ENCODE measurements at regions not wholly inside any gene's neighbourhood (a gene's known extent, or its start where the extent isn't known, plus 50 kb on each side); places are given as distances from the start of the nearest gene placed in this dataset.

DNA sequence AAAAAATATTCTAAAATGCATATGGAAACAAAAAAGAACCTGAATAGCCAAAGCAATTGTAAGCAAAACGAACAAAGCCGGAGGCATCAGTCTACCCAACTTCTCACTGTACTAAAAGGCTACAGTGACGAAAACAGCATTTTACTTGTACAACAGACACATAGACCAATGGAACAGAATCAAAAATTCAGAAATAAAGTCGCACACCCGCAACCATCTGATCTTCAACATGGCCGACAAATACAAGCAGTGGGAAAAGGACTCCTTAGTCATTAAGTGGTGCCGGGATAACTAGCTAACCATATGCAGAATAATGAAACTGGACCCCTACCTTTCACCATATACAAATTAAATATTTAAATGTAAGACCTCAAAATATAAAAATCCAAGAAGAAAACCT, 203.9 kb upstream of the PPFIA2 start:
- DNase-seq (ENCODE audit: low read depth): no peak
- H4K20me1 ChIP-seq (ENCODE audit: insufficient read depth, low read length): no peaks in the 10 kb centered on the region
- H3K27me3 ChIP-seq (ENCODE audit: insufficient read depth, low read length): no peaks in the 10 kb centered on the region
- H3K9me3 Mint-ChIP-seq (ENCODE audit: unreplicated experiment): no peaks in the 10 kb centered on the region
- H3K27me3 Mint-ChIP-seq (ENCODE audit: low read depth, unreplicated experiment): no peaks in the 10 kb centered on the region
- H3K27ac Mint-ChIP-seq (ENCODE audit: unreplicated experiment): no peak overlapping the region
- H3K79me2 ChIP-seq (ENCODE audit: insufficient read depth, low read length): no peaks in the 10 kb centered on the region
- no peaks in the 10 kb centered on the region for H3K36me3 ChIP-seq (ENCODE audit: insufficient read depth, low read length)
- H3K9me3 ChIP-seq (ENCODE audit: insufficient read depth, low read depth, low read length): no peaks in the 10 kb centered on the region
- no peak overlapping the region for H3K4me2 ChIP-seq (ENCODE audit: low read length)
- H3K4me3 Mint-ChIP-seq (ENCODE audit: unreplicated experiment): no peak overlapping the region
- H2AFZ ChIP-seq (ENCODE audit: low read depth, low read length): no peak overlapping the region
- H3K4me1 Mint-ChIP-seq (ENCODE audit: low read depth, unreplicated experiment): no peaks in the 10 kb centered on the region
- TF ChIP-seq, protein P1, sequence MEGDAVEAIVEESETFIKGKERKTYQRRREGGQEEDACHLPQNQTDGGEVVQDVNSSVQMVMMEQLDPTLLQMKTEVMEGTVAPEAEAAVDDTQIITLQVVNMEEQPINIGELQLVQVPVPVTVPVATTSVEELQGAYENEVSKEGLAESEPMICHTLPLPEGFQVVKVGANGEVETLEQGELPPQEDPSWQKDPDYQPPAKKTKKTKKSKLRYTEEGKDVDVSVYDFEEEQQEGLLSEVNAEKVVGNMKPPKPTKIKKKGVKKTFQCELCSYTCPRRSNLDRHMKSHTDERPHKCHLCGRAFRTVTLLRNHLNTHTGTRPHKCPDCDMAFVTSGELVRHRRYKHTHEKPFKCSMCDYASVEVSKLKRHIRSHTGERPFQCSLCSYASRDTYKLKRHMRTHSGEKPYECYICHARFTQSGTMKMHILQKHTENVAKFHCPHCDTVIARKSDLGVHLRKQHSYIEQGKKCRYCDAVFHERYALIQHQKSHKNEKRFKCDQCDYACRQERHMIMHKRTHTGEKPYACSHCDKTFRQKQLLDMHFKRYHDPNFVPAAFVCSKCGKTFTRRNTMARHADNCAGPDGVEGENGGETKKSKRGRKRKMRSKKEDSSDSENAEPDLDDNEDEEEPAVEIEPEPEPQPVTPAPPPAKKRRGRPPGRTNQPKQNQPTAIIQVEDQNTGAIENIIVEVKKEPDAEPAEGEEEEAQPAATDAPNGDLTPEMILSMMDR (IDR thresholded peaks at IDR 0.05; ENCODE audit: insufficient read depth, low read depth, low read length): no peak
- TF ChIP-seq EZH2 (IDR thresholded peaks at IDR 0.05; ENCODE audit: insufficient read depth, low read length): no peak
- no peak overlapping the region for H3K9ac ChIP-seq (ENCODE audit: low read length)
- H3K4me1 ChIP-seq (ENCODE audit: insufficient read depth, low read length): no peaks in the 10 kb centered on the region
- H3K36me3 Mint-ChIP-seq (ENCODE audit: low read depth, unreplicated experiment): no peaks in the 10 kb centered on the region
- FAIRE-seq: no peak
- H3K4me3 ChIP-seq (ENCODE audit: insufficient read depth, low read depth, low read length): no peak overlapping the region
- H3K27ac ChIP-seq (ENCODE audit: low read depth, low read length): no peak overlapping the region

DNA sequence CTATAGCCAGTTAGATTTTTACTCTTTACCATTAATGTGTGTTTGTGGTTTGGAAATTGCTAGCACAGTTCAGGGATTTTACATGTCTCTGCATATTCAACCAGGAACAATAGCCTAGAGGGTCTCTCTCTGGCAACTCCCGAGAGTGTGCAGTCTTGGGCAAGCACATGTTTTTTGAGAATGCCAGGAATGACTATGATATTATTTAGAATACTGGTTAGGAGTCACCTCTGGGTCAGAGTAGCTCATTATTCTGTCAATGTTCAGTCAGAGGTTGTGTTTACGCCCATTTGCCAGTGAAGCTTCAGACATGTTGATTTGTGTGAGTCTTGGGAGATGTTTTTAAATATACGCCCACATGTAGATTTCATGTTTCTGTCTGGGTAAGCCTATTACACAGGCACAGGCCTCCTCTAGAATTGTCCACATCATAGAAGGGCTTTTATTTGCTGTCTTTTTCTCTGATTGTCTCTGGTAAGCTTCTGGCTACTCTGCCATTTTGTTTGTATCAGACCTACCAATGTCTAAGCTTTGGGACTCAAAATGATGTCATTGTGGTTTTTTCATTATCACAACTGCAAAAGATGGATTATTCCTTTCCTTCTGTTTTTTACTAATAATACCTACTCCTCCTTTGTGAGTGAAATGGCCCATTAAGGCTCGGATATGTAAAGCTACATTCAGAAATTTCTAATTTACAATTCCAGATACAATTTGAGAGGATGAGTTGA, 203.1 kb upstream of the PPFIA2 start:
- Mint-ChIP-seq H3K9me3 (ENCODE audit: unreplicated experiment) (no peaks in the 10 kb centered on the region), H3K36me3 (ENCODE audit: low read depth, unreplicated experiment) (no peaks in the 10 kb centered on the region), H3K27ac (ENCODE audit: unreplicated experiment) (no peak overlapping the region), H3K4me1 (ENCODE audit: low read depth, unreplicated experiment) (no peaks in the 10 kb centered on the region), H3K27me3 (ENCODE audit: low read depth, unreplicated experiment) (no peaks in the 10 kb centered on the region), H3K4me3 (ENCODE audit: unreplicated experiment) (no peak overlapping the region)
- Histone ChIP-seq H3K36me3 (ENCODE audit: insufficient read depth, low read length) (no peaks in the 10 kb centered on the region), H3K4me2 (ENCODE audit: low read length) (no peak overlapping the region), H3K27ac (ENCODE audit: low read depth, low read length) (no peak overlapping the region), H3K4me1 (ENCODE audit: insufficient read depth, low read length) (no peaks in the 10 kb centered on the region), H3K4me3 (ENCODE audit: insufficient read depth, low read depth, low read length) (no peak overlapping the region), H3K9me3 (ENCODE audit: insufficient read depth, low read depth, low read length) (no peaks in the 10 kb centered on the region), H3K79me2 (ENCODE audit: insufficient read depth, low read length) (no peaks in the 10 kb centered on the region), H4K20me1 (ENCODE audit: insufficient read depth, low read length) (no peaks in the 10 kb centered on the region), H3K27me3 (ENCODE audit: insufficient read depth, low read length) (no peaks in the 10 kb centered on the region), H2AFZ (ENCODE audit: low read depth, low read length) (no peak overlapping the region), H3K9ac (ENCODE audit: low read length) (no peak overlapping the region)
- DNase-seq (ENCODE audit: low read depth) (no peak), FAIRE-seq (no peak)
- TF ChIP-seq, protein P1 (IDR thresholded peaks at IDR 0.05; ENCODE audit: insufficient read depth, low read depth, low read length): no peak
- TF ChIP-seq EZH2 (IDR thresholded peaks at IDR 0.05; ENCODE audit: insufficient read depth, low read length): no peak

DNA sequence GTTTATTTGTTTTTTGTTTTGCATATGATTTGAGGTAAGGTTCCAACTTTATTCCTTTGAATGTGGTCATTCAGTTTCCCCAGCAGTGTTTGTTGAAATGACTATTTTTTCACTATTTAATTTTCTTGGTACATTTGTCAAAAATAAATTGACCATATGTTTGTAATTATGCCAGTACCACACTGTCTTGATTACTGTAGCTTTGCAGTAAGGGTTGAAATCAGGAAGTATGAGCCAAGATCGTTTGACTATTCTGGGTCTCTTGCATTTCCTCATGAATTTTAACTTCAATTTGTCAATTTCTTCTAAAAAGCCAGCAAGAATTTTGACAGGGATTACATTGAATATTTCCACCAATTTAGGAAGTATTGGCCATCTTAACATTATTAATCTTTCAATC, 199.3 kb upstream of the PPFIA2 start:
- H3K36me3 ChIP-seq (ENCODE audit: insufficient read depth, low read length): no peaks in the 10 kb centered on the region
- H3K9me3 ChIP-seq (ENCODE audit: insufficient read depth, low read depth, low read length): no peaks in the 10 kb centered on the region
- H3K4me1 ChIP-seq (ENCODE audit: insufficient read depth, low read length): no peaks in the 10 kb centered on the region
- H4K20me1 ChIP-seq (ENCODE audit: insufficient read depth, low read length): no peaks in the 10 kb centered on the region
- Mint-ChIP-seq H3K9me3 (ENCODE audit: unreplicated experiment) (no peaks in the 10 kb centered on the region), H3K36me3 (ENCODE audit: low read depth, unreplicated experiment) (no peaks in the 10 kb centered on the region), H3K4me3 (ENCODE audit: unreplicated experiment) (no peak overlapping the region), H3K4me1 (ENCODE audit: low read depth, unreplicated experiment) (no peaks in the 10 kb centered on the region), H3K27me3 (ENCODE audit: low read depth, unreplicated experiment) (no peaks in the 10 kb centered on the region), H3K27ac (ENCODE audit: unreplicated experiment) (no peak overlapping the region)
- H3K79me2 ChIP-seq (ENCODE audit: insufficient read depth, low read length): no peaks in the 10 kb centered on the region
- no peak overlapping the region for H3K4me2 ChIP-seq (ENCODE audit: low read length)
- no peak for TF ChIP-seq EZH2 (IDR thresholded peaks at IDR 0.05; ENCODE audit: insufficient read depth, low read length)
- TF ChIP-seq, protein P1 (IDR thresholded peaks at IDR 0.05; ENCODE audit: insufficient read depth, low read depth, low read length): no peak
- no peak for FAIRE-seq
- H3K27me3 ChIP-seq (ENCODE audit: insufficient read depth, low read length): no peaks in the 10 kb centered on the region
- H3K27ac ChIP-seq (ENCODE audit: low read depth, low read length): no peak overlapping the region
- no peak for DNase-seq (ENCODE audit: low read depth)
- no peak overlapping the region for H3K4me3 ChIP-seq (ENCODE audit: insufficient read depth, low read depth, low read length)
- H2AFZ ChIP-seq (ENCODE audit: low read depth, low read length): no peak overlapping the region
- no peak overlapping the region for H3K9ac ChIP-seq (ENCODE audit: low read length)

All from astrocyte (in vitro differentiated cells and primary cell).